ENCODE measurements at regions not wholly inside any gene's neighbourhood (a gene's known extent, or its start where the extent isn't known, plus 50 kb on each side); places are given as distances from the start of the nearest gene placed in this dataset.

- H3K27me3 ChIP-seq (ENCODE audit: control insufficient read depth in 2 of 2, insufficient read depth in 2 of 2, low read length in 2 of 2) = no peaks in the 10 kb centered on the region
- no peaks in the 10 kb centered on the region for H3K9me1 ChIP-seq (replicated peaks; ENCODE audit: control insufficient read depth, extremely low read depth, insufficient read depth, low read length)
- no peak overlapping the region for H2AFZ ChIP-seq (ENCODE audit: low read depth, low read length)
- intact Hi-C loops (cut with micrococcal nuclease) (no loop called here), dilution Hi-C loops (cut with MboI; ENCODE audit: extremely low pct_ligation_motif_present, low sequenced_read_pairs) (no loop called here)
- ChIA-PET POLR2A (no interaction called here), CTCF (no interaction called here)
- H3K9me3 ChIP-seq (replicated peaks; ENCODE audit: control insufficient read depth, insufficient read depth, low read length) = no peaks in the 10 kb centered on the region
- no peaks in the 10 kb centered on the region for H3K36me3 ChIP-seq (ENCODE audit: control insufficient read depth in 2 of 2, extremely low read depth in 1 of 2, insufficient read depth in 2 of 2, low read length in 2 of 2)
- FAIRE-seq = no peak
- no peak overlapping the region for H3K4me3 ChIP-seq (replicated peaks in 1 of 3; ENCODE audit: insufficient read depth in 1 of 3, low read depth in 1 of 3, low read length in 3 of 3)
- no peaks in the 10 kb centered on the region for H3K79me2 ChIP-seq (ENCODE audit: control insufficient read depth, insufficient read depth, low read length)
- DNase-seq (ENCODE audit: low read depth, low spot score) = no peak
- no TSS peak for BruUV-seq (replicated peaks)
- peaks cover 12% of the 10 kb centered on the region for H3K4me1 ChIP-seq (ENCODE audit: control insufficient read depth, extremely low read depth, insufficient read depth, low read length)
- no peak overlapping the region for H3K27ac ChIP-seq (ENCODE audit: insufficient read depth, low read depth, low read length)
- H3K9ac ChIP-seq (replicated peaks; ENCODE audit: extremely low read depth, insufficient read depth, low read length) = no peak overlapping the region
- TF ChIP-seq MYC (IDR thresholded peaks at IDR 0.05; ENCODE audit: low read depth, low read length) = no peak
- TF ChIP-seq POLR2AphosphoS5 (IDR thresholded peaks at IDR 0.05; ENCODE audit: insufficient read depth, low read depth, low read length) = no peak
- no peak for TF ChIP-seq JUN (IDR thresholded peaks at IDR 0.05; ENCODE audit: borderline replicate concordance, insufficient read depth, insufficient read length, low read depth)
- no peak for TF ChIP-seq GATA2 (IDR thresholded peaks at IDR 0.05; ENCODE audit: insufficient read depth, insufficient read length, low read depth, low read length)
- no peak for TF ChIP-seq CTCF (IDR thresholded peaks at IDR 0.05; ENCODE audit: extremely low read depth in 1 of 2, insufficient read depth in 1 of 2, low read depth in 1 of 2, low read length in 2 of 2)
- TF ChIP-seq FOS (IDR thresholded peaks at IDR 0.05; ENCODE audit: borderline replicate concordance, insufficient read depth, low read length) = no peak
- no peak for TF ChIP-seq MAX (IDR thresholded peaks at IDR 0.05; ENCODE audit: insufficient read depth, insufficient read length)
- no peak for TF ChIP-seq EZH2 (IDR thresholded peaks at IDR 0.05; ENCODE audit: borderline replicate concordance, low read depth, low read length, severe bottlenecking)
- H4K20me1 ChIP-seq (replicated peaks; ENCODE audit: control insufficient read depth, extremely low read depth, insufficient read depth, low read length) = no peaks in the 10 kb centered on the region
- no peak overlapping the region for H3K4me2 ChIP-seq (ENCODE audit: insufficient read depth, low read length)
Measured at GRCh38 chr1:193555662-193556441, 369.4 kb upstream of the B3GALT2 start.
